Skeletal muscle tissue (tissue), 3 donors: ENCODE measurements at regions not wholly inside any gene's neighbourhood (a gene's known extent, or its start where the extent isn't known, plus 50 kb on each side); places are given as distances from the start of the nearest gene placed in this dataset.

Source experiments
- H3K27ac ChIP-seq: one replicate; pipeline ENCODE4 v1.7.0; 2013; ENCODE audit warnings: mild to moderate bottlenecking, low read depth, low read length, inconsistent platforms
- H3K27me3 ChIP-seq, 3 donors: one replicate each; pipeline ENCODE4 v1.7.0; 2013; ENCODE audit warnings: low read length in 3 of 3; ENCODE audit not compliant: control insufficient read depth in 3 of 3, insufficient read depth in 3 of 3
- H3K36me3 ChIP-seq, 3 donors: one replicate each; pipeline ENCODE4 v1.7.0; 2013; ENCODE audit warnings: low read length in 3 of 3; ENCODE audit not compliant: control insufficient read depth in 3 of 3, insufficient read depth in 3 of 3
- H3K4me1 ChIP-seq, 3 donors: one replicate each; pipeline ENCODE4 v1.7.0; 2013; ENCODE audit warnings: low read length in 3 of 3, mild to moderate bottlenecking in 3 of 3; ENCODE audit not compliant: control insufficient read depth in 3 of 3, insufficient read depth in 3 of 3
- H3K4me3 ChIP-seq, 3 donors: one replicate each; pipeline ENCODE4 v1.7.0; 2013; ENCODE audit warnings: low read length in 3 of 3
- H3K9ac ChIP-seq, 3 donors: one replicate each; pipeline ENCODE4 v1.7.0; 2013; ENCODE audit warnings: low read length in 3 of 3, mild to moderate bottlenecking in 3 of 3, moderate library complexity in 2 of 3, low read depth in 1 of 3
- H3K9me3 ChIP-seq, 3 donors: one replicate each; pipeline ENCODE4 v1.7.0; 2013; ENCODE audit warnings: low read length in 3 of 3; ENCODE audit not compliant: control insufficient read depth in 3 of 3
- donor health status: Osteomylitis.

DNA sequence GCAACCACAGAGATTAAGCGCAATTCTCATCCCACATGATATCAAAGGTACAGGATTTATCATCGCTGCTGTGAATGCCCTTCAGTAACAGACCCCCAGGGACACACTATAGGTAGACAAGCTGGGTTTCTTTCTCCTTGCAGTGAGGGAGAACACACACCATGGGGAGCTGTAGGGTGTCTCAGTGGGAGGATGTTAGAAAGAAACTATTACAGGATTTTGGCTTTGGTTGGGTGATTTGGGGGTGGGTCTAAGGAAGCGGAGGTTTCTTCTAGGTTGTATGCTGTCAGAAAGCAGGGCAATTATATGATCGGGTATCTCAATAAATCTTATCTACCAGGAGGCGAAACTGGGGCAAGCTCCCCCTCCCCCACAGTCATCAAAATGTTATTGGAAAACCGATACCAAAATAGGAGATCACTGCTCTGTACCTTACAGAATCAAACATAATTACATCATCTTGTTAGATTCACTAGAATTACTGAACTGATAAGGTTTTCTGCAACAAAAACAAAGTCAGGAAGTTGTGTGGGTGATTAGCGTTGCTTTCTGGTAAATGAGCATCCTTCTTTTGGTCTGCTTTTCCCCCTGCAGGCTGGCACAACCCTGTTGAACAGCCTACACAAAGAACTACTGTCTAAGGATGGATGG, 209.7 kb downstream of the TEX36 start:
- Histone ChIP-seq H3K9me3 (no peaks in the 10 kb centered on the region), H3K4me1 (no peaks in the 10 kb centered on the region), H3K27me3 (peaks cover 0 to 2% (median 0%) of the 10 kb centered on the region in 3 donors), H3K9ac (no peak overlapping the region), H3K27ac (no peak overlapping the region), H3K36me3 (no peaks in the 10 kb centered on the region), H3K4me3 (no peak overlapping the region)

DNA sequence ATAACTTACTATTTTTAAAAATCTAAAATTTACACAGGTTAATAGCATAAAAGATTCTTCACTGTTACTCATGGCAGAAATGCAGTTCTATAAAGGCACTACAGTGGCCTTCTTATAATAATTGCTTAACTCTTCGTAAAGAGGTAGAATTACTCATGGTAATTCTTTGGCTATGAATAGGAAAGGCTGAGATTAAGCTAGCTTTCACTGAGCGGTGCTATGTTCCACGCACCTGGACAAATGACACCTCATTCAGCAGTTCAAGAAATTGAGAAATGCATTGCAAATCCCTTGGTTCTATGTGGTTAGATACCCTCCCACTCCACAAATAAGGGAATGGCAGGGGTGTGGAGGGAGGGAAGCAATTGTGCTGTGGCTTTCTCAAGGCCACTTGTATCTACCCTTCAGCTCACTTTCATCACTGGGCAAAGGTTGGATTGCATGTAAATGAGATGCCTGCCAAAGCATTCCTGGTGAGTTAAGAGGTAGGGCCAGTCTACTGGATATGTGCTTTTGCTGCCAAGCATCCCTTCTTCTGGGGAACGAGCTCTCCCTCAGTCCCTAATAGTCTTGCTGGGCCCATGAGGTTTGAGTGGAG, 210.9 kb downstream of the TEX36 start:
- Histone ChIP-seq H3K27me3 (peaks cover 0 to 5% (median 0%) of the 10 kb centered on the region in 3 donors), H3K4me1 (no peaks in the 10 kb centered on the region), H3K36me3 (no peaks in the 10 kb centered on the region)

DNA sequence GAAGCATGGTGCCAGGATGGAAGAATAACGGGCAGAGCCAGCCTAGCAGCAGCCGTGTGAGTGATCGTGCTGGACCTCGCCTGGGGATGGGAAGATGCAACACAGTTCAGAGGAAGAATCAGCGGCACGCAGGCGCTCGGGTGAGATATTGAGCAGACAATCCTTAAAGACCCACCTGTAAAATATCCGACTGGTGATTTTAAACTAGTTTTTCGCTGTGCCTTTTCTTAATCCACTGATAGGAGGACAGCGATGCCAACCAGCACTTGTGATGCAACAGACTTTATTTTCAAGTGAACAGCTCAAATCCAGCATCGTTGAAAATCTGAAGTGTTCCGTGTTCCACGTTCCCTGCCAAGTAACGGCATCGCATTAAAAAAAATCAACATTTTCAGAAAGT, 214.7 kb downstream of the TEX36 start:
- H3K9me3 ChIP-seq, result no peaks in the 10 kb centered on the region
- no peaks in the 10 kb centered on the region for H3K36me3 ChIP-seq
- H3K27ac ChIP-seq, result no peak overlapping the region
- peaks cover 0 to 5% (median 0%) of the 10 kb centered on the region in 3 donors for H3K27me3 ChIP-seq
- no peak overlapping the region for H3K4me3 ChIP-seq
- H3K9ac ChIP-seq, result no peak overlapping the region
- no peaks in the 10 kb centered on the region for H3K4me1 ChIP-seq

More for the DNA sequence above, 210.9 kb downstream of the TEX36 start:
- Histone ChIP-seq H3K9ac (no peak overlapping the region), H3K27ac (no peak overlapping the region), H3K4me3 (no peak overlapping the region), H3K9me3 (no peaks in the 10 kb centered on the region)

DNA sequence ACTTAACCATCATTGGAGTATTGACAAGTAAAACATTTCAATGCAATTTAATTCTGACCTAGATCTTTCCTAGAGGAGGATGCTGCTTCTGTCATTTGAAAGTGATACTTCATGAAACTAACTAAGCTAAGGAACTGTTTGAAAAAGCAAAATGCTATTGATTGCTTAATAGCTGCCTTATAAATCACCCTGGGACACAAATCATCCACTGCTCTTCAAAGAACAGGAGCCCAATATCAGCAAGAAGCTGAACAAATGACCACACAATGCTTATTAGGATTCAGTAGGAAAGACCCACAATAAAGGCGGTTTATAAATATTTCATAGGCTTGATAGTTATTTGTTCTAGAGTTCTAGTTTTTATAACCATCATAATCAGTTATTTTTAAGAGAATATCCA, 216.3 kb downstream of the TEX36 start:
- Histone ChIP-seq H3K27ac (no peak overlapping the region), H3K9me3 (no peaks in the 10 kb centered on the region), H3K36me3 (no peaks in the 10 kb centered on the region), H3K4me1 (no peaks in the 10 kb centered on the region), H3K4me3 (no peak overlapping the region), H3K27me3 (peaks cover 0 to 3% (median 0%) of the 10 kb centered on the region in 3 donors), H3K9ac (no peak overlapping the region)

DNA sequence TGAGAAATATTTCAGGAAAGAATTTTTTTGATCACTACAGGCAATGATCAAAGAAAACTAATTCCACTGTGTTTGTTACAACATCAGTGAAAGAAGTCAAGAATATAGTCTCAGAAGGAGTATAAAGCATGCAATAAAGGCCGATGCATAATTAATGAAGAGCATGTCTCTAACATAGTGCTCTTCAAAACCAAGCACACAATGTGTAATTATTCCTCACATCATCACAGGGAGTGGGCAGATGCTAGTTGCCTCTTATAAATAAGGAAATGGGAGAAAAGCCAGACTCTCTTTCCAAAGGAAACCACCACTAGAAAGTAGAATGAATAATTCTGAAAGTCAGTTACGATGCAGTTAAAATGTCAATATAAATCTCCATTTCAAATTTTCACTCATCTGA, 220.1 kb downstream of the TEX36 start:
- H3K27ac ChIP-seq, result no peak overlapping the region
- no peak overlapping the region for H3K9ac ChIP-seq
- no peaks in the 10 kb centered on the region for H3K4me1 ChIP-seq
- H3K36me3 ChIP-seq, result no peaks in the 10 kb centered on the region
- no peak overlapping the region for H3K4me3 ChIP-seq
- peaks cover 0 to 5% (median 0%) of the 10 kb centered on the region in 3 donors for H3K27me3 ChIP-seq
- no peaks in the 10 kb centered on the region for H3K9me3 ChIP-seq

DNA sequence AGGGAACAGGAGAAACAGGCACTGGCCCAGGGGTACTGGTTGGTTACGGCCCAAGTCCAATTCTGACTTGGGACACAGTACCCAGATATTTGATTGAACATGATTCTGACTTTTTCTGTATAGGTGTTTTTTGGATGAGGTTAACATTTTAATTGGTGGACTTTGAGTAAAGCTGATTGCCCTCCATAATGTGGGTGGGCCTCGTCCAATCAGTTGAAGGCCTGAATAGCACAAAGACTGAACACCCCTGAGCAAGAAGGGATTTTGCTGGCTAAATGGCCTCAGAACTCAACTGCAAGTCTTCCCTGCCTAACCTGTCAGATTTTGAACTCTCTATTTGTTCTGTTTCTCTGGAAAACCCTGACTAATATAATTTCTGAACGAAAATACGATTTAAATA, 222.6 kb downstream of the TEX36 start:
- H3K27me3 ChIP-seq, result peaks cover 0 to 2% (median 0%) of the 10 kb centered on the region in 3 donors
- no peaks in the 10 kb centered on the region for H3K9me3 ChIP-seq
- no peaks in the 10 kb centered on the region for H3K36me3 ChIP-seq
- no peak overlapping the region for H3K9ac ChIP-seq
- H3K27ac ChIP-seq, result no peak overlapping the region
- no peaks in the 10 kb centered on the region for H3K4me1 ChIP-seq
- H3K4me3 ChIP-seq, result no peak overlapping the region

DNA sequence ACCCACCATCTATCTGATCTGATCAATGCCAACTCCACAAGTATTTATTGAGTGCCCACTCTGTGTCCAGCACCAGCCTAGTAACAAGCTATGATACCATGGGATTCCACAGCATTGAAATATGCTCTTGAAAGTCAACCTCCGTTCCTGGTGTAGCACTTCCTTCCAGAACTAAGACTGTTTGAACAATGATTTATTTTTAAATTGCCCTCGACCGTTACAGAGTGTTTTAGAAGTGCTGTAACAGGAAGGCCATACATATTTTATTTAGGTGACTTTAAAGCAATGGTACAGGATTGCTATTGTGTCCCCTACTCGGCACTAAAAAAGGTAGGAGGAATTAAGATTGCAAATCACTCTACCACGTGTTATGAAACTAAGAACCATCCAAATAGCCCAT, 225.6 kb downstream of the TEX36 start:
- Histone ChIP-seq H3K4me3 (no peak overlapping the region), H3K27ac (no peak overlapping the region), H3K36me3 (no peaks in the 10 kb centered on the region), H3K4me1 (no peaks in the 10 kb centered on the region), H3K9me3 (no peaks in the 10 kb centered on the region), H3K9ac (no peak overlapping the region), H3K27me3 (peaks cover 0 to 12% (median 3%) of the 10 kb centered on the region in 3 donors)

DNA sequence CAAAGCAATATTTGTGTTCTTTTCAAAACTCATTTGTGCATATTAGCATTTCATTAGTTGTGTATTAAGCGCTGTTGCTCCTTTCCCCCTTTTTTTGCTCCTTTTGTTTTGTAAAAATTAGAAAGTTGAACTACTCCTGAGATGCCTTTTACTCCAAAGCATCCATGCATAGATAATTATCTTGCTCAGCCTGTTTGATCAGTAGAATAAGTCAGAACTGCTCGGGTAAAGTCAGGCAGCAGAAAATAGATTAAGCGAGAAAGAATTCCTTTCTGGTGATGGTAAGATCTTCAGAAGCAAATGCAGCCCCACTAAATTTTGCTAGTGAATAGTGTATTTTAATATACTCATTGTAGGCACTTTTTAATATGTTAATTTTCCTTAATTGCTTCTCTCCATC, 227.1 kb downstream of the TEX36 start:
- Histone ChIP-seq H3K9me3 (no peaks in the 10 kb centered on the region), H3K27me3 (peaks cover 0 to 14% (median 3%) of the 10 kb centered on the region in 3 donors), H3K4me3 (no peak overlapping the region), H3K27ac (no peak overlapping the region), H3K36me3 (no peaks in the 10 kb centered on the region), H3K4me1 (no peaks in the 10 kb centered on the region), H3K9ac (no peak overlapping the region)

DNA sequence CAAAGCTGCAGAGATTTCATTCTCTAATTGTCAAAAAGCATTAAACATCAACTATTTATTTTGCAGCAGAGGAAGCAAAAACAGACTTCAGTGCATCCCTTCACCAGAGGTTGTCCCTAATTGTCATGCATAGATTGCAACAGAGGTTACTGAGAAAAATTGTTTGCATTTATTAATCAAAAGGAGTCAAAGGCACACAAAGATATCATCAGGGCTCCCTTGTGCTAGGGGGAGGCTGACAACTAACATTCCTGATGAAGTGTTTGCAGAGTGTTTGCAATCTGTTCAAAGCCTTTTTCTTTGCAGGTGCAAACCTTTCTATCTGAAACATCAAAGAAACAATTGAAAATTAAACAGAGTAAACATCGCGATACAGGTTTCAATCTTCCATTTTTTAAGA, 227.5 kb downstream of the TEX36 start:
- peaks cover 0 to 12% (median 3%) of the 10 kb centered on the region in 3 donors for H3K27me3 ChIP-seq
- H3K27ac ChIP-seq, result no peak overlapping the region
- no peak overlapping the region for H3K4me3 ChIP-seq
- no peaks in the 10 kb centered on the region for H3K9me3 ChIP-seq
- H3K4me1 ChIP-seq, result no peaks in the 10 kb centered on the region
- no peak overlapping the region for H3K9ac ChIP-seq
- H3K36me3 ChIP-seq, result no peaks in the 10 kb centered on the region

DNA sequence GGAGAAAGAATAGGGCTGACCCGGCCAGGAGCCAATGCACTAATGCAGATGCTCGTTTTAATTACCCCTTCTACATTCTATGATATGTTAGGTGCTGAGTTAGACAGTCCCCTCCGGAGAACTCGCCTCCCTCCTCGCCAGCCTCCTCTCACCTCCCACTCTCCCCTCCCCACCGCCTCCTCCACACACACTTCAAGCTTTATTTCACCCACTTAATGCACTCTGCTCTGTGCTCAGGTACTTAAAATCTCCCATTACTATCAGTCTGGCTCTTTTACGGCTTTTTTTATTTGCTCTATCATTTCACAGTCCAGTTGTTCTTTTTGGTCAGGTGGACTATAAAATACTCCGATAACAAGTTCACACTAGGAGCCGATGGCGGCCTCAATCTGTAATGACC, 231.6 kb downstream of the TEX36 start:
- Histone ChIP-seq H3K9me3 (no peaks in the 10 kb centered on the region), H3K9ac (no peak overlapping the region), H3K4me1 (no peaks in the 10 kb centered on the region), H3K27me3 (peaks cover 0 to 12% (median 3%) of the 10 kb centered on the region in 3 donors), H3K27ac (no peak overlapping the region), H3K36me3 (no peaks in the 10 kb centered on the region), H3K4me3 (no peak overlapping the region)
